Cardiac fibroblast (primary cell): ENCODE measurements at regions not wholly inside any gene's neighbourhood (a gene's known extent, or its start where the extent isn't known, plus 50 kb on each side); places are given as distances from the start of the nearest gene placed in this dataset.
A peak's percentile ranks its signal among the peaks of the same experiment; 100 is the strongest.

Experiments
- DNase-seq, 2 donors: peaks; one replicate each; pipeline versions ENCODE4 v3.0.0 to v3.0.0-alpha.2; 2010; ENCODE audit warnings: low read depth in 2 of 2
- H3K4me3 ChIP-seq, 2 donors: replicated peaks in 1 of 2; 1 replicate in 1 of 2; 2 replicates in 1 of 2; pipeline ENCODE4 v1.5.1; 2011; ENCODE audit warnings: low read depth in 2 of 2, low read length in 2 of 2, mild to moderate bottlenecking in 2 of 2, moderate library complexity in 1 of 2
- CTCF ChIP-seq: IDR thresholded peaks from one replicate; pipeline ENCODE4 v1.5.1; 2011; ENCODE audit warnings: low read depth, mild to moderate bottlenecking, low read length, inconsistent platforms

GRCh38 chr14:56417173-56417572 lies 162.4 kb upstream of the TMEM260 start:
- H3K4me3 ChIP-seq, result no peak overlapping the region
- TF ChIP-seq CTCF, result no peak
- DNase-seq, result peak in 1 of 2 donors; percentile 0

- TF ChIP-seq CTCF, result no peak
- DNase-seq, result no peak
- H3K4me3 ChIP-seq, result no peak overlapping the region
These were observed 159.8 kb upstream of the TMEM260 start for GRCh38 chr14:56419750-56420149.

- DNase-seq, result no peak
- TF ChIP-seq CTCF, result no peak
- no peak overlapping the region for H3K4me3 ChIP-seq
These were observed 157.4 kb upstream of the TMEM260 start for GRCh38 chr14:56422221-56422620.

- H3K4me3 ChIP-seq, result no peak overlapping the region
- peak; percentile 86 to 94 for DNase-seq
- peak; percentile 78 for TF ChIP-seq CTCF
These were observed 156.8 kb upstream of the TMEM260 start for GRCh38 chr14:56422703-56423213.

GRCh38 chr14:56423544-56423943 lies 156.1 kb upstream of the TMEM260 start:
- TF ChIP-seq CTCF, result no peak
- peak; percentile 43 to 75 for DNase-seq

GRCh38 chr14:56431013-56431412 lies 148.6 kb upstream of the TMEM260 start:
- no peak overlapping the region for H3K4me3 ChIP-seq
- no peak for TF ChIP-seq CTCF
- no peak for DNase-seq

More at GRCh38 chr14:56423544-56423943, 156.1 kb upstream of the TMEM260 start:
- no peak overlapping the region for H3K4me3 ChIP-seq

GRCh38 chr14:56449670-56450213 lies 129.9 kb upstream of the TMEM260 start:
- no peak for TF ChIP-seq CTCF

More at GRCh38 chr14:56449670-56450213, 129.9 kb upstream of the TMEM260 start:
- DNase-seq, result no peak
- no peak overlapping the region for H3K4me3 ChIP-seq
